ENCODE measurements at regions not wholly inside any gene's neighbourhood (a gene's known extent, or its start where the extent isn't known, plus 50 kb on each side); places are given as distances from the start of the nearest gene placed in this dataset.
"Not testable (repeated sequence)": the region's sequence is repeated elsewhere in the genome, so short reads cannot be mapped to it uniquely, and the experiment has no call there.

- not testable (repeated sequence) for DNase-seq
Measured at GRCh38 chr5:98237794-98238193, 535.7 kb upstream of the RGMB start.

- no peak for DNase-seq
Measured at GRCh38 chr5:98243972-98244371, 529.5 kb upstream of the RGMB start.

GRCh38 chr5:98248949-98249348 lies 524.5 kb upstream of the RGMB start:
- no peak for DNase-seq

- DNase-seq: no peak
Measured at GRCh38 chr5:98258939-98259338, 514.5 kb upstream of the RGMB start.

GRCh38 chr5:98259595-98259994 lies 513.9 kb upstream of the RGMB start:
- no peak for DNase-seq

- no peak for DNase-seq
Measured at GRCh38 chr5:98263084-98263483, 510.4 kb upstream of the RGMB start.

GRCh38 chr5:98268162-98268860 lies 505.2 kb upstream of the RGMB start:
- no peak for DNase-seq

GRCh38 chr5:98275980-98276379 lies 497.5 kb upstream of the RGMB start:
- DNase-seq: no peak

- DNase-seq: no peak
Measured at GRCh38 chr5:98282521-98282920, 490.9 kb upstream of the RGMB start.

- no peak for DNase-seq
Measured at GRCh38 chr5:98292496-98292895, 481.0 kb upstream of the RGMB start.

GRCh38 chr5:98296426-98296825 lies 477.0 kb upstream of the RGMB start:
- DNase-seq: no peak

GRCh38 chr5:98299435-98299834 lies 474.0 kb upstream of the RGMB start:
- no peak for DNase-seq

GRCh38 chr5:98301547-98301946 lies 471.9 kb upstream of the RGMB start:
- no peak for DNase-seq

- DNase-seq: no peak
Measured at GRCh38 chr5:98307811-98308210, 465.7 kb upstream of the RGMB start.

- DNase-seq: no peak
Measured at GRCh38 chr5:98308231-98308630, 465.2 kb upstream of the RGMB start.

GRCh38 chr5:98308960-98309359 lies 464.5 kb upstream of the RGMB start:
- no peak for DNase-seq

GRCh38 chr5:98309785-98310598 lies 463.5 kb upstream of the RGMB start:
- DNase-seq: no peak

- no peak for DNase-seq
Measured at GRCh38 chr5:98314292-98314691, 459.2 kb upstream of the RGMB start.

GRCh38 chr5:98318386-98318785 lies 455.1 kb upstream of the RGMB start:
- no peak for DNase-seq

- DNase-seq: no peak
Measured at GRCh38 chr5:98319299-98320011, 454.0 kb upstream of the RGMB start.

- no peak for DNase-seq
Measured at GRCh38 chr5:98320343-98320742, 453.1 kb upstream of the RGMB start.

- DNase-seq: no peak
Measured at GRCh38 chr5:98321361-98321760, 452.1 kb upstream of the RGMB start.

- not testable (repeated sequence) for DNase-seq
Measured at GRCh38 chr5:98325187-98325586, 448.3 kb upstream of the RGMB start.

- no peak for DNase-seq
Measured at GRCh38 chr5:98328015-98328414, 445.4 kb upstream of the RGMB start.
